Mucosa of stomach (tissue), 1 donor: ENCODE measurements at regions not wholly inside any gene's neighbourhood (a gene's known extent, or its start where the extent isn't known, plus 50 kb on each side); places are given as distances from the start of the nearest gene placed in this dataset.
"Not testable (repeated sequence)": the region's sequence is repeated elsewhere in the genome, so short reads cannot be mapped to it uniquely, and the experiment has no call there.

Experiments
- H3K27me3 ChIP-seq: one replicate; pipeline ENCODE4 v1.7.0; 2013; ENCODE audit warnings: mild to moderate bottlenecking, low read length; ENCODE audit not compliant: control insufficient read depth, insufficient read depth
- H3K36me3 ChIP-seq: one replicate; pipeline ENCODE4 v1.7.0; 2013; ENCODE audit warnings: low read length; ENCODE audit not compliant: control insufficient read depth, insufficient read depth
- H3K4me1 ChIP-seq: one replicate; pipeline ENCODE4 v1.7.0; 2013; ENCODE audit warnings: mild to moderate bottlenecking, low read length; ENCODE audit not compliant: control insufficient read depth, insufficient read depth
- H3K4me3 ChIP-seq: one replicate; pipeline ENCODE4 v1.7.0; 2013; ENCODE audit warnings: low read length
- H3K9ac ChIP-seq: one replicate; pipeline ENCODE4 v1.7.0; 2013; ENCODE audit warnings: mild to moderate bottlenecking, low read length, moderate library complexity
- H3K9me3 ChIP-seq: one replicate; pipeline ENCODE4 v1.7.0; 2013; ENCODE audit warnings: mild to moderate bottlenecking, low read length, moderate library complexity; ENCODE audit not compliant: control insufficient read depth
- donor health status: Pancreatic carcinoma.

DNA sequence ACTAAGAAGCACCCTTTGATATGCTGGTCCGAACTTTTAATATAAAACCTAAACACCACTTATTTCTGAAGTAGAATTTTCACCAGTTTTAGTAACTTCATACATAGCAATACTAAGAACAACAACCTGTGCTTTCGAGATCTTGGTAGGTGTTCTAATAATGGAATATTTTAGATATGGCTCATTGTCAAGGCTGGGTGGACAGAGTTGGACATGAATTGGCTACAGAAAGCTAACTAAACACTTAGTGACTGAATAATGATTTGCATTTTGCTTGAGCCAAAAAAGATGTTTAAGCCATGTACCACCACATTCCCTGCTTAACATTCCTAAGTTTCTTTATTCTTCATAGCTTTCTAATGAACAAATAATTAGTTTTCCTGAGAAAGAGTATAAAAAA is 344.3 kb upstream of the SGCG start:
- Histone ChIP-seq H3K9me3 (no peaks in the 10 kb centered on the region), H3K27me3 (no peaks in the 10 kb centered on the region), H3K9ac (no peak overlapping the region), H3K4me3 (no peak overlapping the region), H3K36me3 (no peaks in the 10 kb centered on the region), H3K4me1 (no peaks in the 10 kb centered on the region)

GRCh38 chr13:22837980-22838647 is 342.7 kb upstream of the SGCG start:
- Histone ChIP-seq H3K27me3 (no peaks in the 10 kb centered on the region), H3K36me3 (no peaks in the 10 kb centered on the region), H3K4me1 (no peaks in the 10 kb centered on the region), H3K4me3 (no peak overlapping the region), H3K9me3 (no peaks in the 10 kb centered on the region), H3K9ac (no peak overlapping the region)

DNA sequence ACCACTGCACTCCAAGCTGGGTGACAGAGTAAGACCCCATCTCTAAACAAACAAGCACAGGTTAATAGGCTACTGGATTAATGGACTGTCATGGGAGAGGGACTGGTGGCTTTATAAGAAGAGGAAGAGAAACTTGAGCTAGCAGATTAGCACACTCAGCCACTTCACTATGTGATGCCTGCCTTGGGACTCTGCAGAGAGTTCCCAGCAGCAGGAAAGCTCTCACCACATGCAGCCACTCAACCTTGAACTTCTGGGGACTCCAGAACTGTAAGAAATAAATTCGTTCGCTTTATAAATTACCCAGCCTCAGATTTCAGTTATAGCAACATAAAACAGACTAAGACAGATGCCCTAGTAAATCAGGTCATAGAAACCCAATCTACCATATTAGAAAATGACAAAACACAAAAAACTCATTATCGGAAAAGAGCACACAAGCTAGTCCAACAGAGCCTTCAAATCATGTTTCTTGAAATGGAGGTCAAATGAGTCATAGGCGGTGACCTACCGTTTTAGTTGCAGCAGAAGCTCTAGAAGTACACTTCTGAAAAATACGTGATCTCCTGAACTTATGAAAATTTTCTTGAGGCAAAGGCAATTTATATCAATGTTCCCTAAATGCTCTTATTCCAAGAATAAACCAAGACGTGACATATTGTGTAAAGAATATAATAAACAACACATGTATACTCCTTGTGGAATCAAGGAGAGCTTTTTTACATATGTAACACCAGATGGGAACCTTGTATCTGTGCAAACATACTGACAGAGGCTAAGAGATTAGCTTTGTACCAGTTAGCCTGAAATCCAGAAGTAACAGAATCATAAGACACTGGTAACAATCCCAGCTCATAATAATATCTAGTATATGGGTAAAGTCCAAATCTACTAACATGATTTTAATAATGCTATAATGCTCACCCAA is 340.9 kb upstream of the SGCG start:
- no peak overlapping the region for H3K9ac ChIP-seq
- H3K4me1 ChIP-seq: no peaks in the 10 kb centered on the region
- no peaks in the 10 kb centered on the region for H3K27me3 ChIP-seq
- no peak overlapping the region for H3K4me3 ChIP-seq
- no peaks in the 10 kb centered on the region for H3K36me3 ChIP-seq
- no peaks in the 10 kb centered on the region for H3K9me3 ChIP-seq

DNA sequence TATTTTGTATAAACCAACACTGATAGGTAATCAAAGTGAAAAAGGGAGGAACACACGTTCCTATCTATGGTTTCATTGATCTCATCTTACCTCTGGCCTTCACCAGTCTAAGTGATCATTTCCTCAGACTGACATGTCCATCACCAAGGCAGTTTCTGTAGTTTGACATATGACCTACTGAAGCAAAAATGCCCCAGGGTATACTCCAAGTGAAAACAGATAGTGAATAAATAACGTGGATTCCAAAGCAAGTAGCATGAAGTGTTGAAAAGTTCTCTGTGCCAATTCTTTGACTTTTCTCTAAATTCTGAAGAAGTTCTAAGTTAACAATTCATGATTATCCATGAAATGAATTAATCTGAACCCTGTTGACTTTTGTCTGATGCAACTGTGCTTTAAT is 334.2 kb upstream of the SGCG start:
- Histone ChIP-seq H3K9ac (no peak overlapping the region), H3K36me3 (no peaks in the 10 kb centered on the region), H3K4me3 (no peak overlapping the region), H3K4me1 (no peaks in the 10 kb centered on the region), H3K9me3 (no peaks in the 10 kb centered on the region), H3K27me3 (no peaks in the 10 kb centered on the region)

DNA sequence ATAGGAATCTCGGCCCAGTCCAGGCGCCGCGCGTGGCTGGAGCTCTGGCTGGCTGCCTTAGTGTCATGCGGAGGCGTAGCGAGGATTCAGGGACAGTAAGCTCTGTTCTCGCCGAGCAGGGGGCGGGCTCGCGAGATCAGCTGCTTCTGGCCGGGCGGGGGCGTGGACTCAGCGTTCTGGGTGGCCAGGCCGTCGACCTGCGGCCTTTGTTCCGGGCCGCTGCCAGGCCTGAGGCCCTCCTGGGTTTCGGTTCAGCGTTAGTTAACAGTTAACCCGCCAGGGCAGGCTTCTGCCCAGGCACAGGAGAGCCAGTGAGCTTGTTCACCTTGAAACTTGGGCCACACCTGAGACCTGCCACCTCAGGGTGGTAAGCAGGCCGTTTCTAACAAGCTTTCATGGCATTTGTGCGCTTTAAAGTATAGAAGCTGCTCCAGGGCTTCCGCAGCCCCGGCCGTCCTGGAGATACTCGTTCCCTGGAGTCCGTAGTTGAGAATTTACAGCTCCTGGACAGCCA is 332.2 kb upstream of the SGCG start:
- no peak overlapping the region for H3K9ac ChIP-seq
- H3K36me3 ChIP-seq: no peaks in the 10 kb centered on the region
- no peaks in the 10 kb centered on the region for H3K4me1 ChIP-seq
- H3K27me3 ChIP-seq: no peaks in the 10 kb centered on the region
- H3K9me3 ChIP-seq: no peaks in the 10 kb centered on the region
- H3K4me3 ChIP-seq: no peak overlapping the region

DNA sequence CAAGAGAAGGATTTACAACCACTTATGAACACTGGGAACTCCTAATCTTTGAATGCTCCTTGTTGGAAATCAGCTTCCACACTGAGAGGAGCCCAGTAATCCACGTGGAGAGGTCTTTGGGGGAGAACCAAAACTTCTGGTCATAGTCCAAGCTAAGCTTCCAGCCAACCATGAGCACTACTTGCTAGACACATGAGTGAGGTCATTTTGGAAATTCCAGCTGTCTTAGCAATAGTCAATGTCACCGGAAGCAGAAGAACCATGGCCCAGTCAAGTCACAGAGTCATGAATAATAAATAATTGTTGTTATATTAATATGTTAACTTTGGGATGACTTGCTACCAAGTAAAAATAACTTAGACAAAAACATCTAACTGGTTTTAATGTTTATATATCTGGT is 324.9 kb upstream of the SGCG start:
- no peaks in the 10 kb centered on the region for H3K36me3 ChIP-seq
- no peak overlapping the region for H3K4me3 ChIP-seq
- H3K4me1 ChIP-seq: no peaks in the 10 kb centered on the region
- no peak overlapping the region for H3K9ac ChIP-seq
- no peaks in the 10 kb centered on the region for H3K9me3 ChIP-seq
- H3K27me3 ChIP-seq: no peaks in the 10 kb centered on the region

DNA sequence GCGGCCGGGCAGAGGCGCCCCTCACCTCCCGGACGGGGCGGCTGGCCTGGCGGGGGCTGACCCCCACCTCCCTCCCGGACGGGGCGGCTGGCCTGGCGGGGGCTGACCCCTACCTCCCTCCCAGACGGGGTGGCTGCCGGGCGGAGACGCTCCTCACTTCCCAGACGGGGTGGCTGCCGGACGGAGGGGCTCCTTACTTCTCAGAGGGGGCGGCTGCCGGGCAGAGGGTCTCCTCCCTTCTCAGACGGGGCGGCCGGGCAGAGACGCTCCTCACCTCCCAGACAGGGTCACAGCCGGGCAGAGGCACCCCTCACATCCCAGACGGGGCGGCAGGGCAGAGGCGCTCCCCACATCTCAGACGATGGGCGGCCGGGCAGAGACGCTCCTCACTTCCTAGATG is 321.8 kb upstream of the SGCG start:
- not testable (repeated sequence) for H3K27me3 ChIP-seq, H3K36me3 ChIP-seq, H3K4me3 ChIP-seq, H3K9ac ChIP-seq, H3K4me1 ChIP-seq, H3K9me3 ChIP-seq

GRCh38 chr13:22859411-22859810 is 321.4 kb upstream of the SGCG start:
- not testable (repeated sequence) for H3K9me3 ChIP-seq, H3K4me1 ChIP-seq, H3K9ac ChIP-seq, H3K27me3 ChIP-seq, H3K4me3 ChIP-seq, H3K36me3 ChIP-seq

DNA sequence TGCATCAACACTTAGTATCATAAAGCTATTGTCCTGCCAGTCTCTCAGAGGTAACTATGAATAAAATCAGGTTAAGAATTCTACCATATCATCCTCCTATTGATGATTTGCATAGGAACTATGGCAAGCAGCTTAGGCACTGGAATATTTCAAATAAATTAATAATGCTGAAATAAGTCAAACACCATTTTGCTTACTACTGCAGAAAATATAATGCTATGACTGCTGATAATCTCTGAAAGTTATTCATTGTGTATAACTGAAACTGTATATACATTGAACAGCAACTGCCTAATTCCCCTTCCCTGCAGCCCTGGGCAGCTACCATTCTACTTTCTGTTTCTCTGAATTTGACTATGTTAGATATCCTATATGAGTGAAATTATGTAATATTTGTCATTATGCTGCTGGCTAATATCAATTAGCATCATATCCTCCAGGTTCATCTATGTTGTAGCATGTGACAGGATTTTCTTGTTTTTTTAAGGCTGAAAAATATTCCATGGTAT is 318.8 kb upstream of the SGCG start:
- no peaks in the 10 kb centered on the region for H3K27me3 ChIP-seq
- no peaks in the 10 kb centered on the region for H3K9me3 ChIP-seq
- H3K36me3 ChIP-seq: no peaks in the 10 kb centered on the region
- no peak overlapping the region for H3K9ac ChIP-seq
- H3K4me1 ChIP-seq: no peaks in the 10 kb centered on the region
- no peak overlapping the region for H3K4me3 ChIP-seq

DNA sequence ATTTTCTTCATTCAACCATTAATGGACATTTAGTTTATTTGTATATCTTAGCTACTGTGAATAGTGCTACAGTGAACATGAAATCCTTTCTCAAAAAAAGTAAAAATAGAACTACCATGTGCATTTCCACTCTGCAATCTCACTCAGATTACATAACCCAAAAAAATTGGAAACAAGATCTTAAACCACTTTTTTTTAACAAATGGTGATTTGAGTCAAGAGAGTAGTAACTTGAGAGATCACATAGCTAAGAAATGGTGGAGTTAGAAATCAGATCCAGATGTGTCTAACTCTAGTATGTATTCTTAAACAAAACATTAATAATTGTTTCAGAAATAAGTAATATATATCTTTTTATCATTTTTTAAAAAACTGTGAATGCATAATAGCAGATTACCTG is 318.3 kb upstream of the SGCG start:
- no peak overlapping the region for H3K9ac ChIP-seq
- H3K4me3 ChIP-seq: no peak overlapping the region
- no peaks in the 10 kb centered on the region for H3K36me3 ChIP-seq
- no peaks in the 10 kb centered on the region for H3K4me1 ChIP-seq
- no peaks in the 10 kb centered on the region for H3K27me3 ChIP-seq
- H3K9me3 ChIP-seq: no peaks in the 10 kb centered on the region

DNA sequence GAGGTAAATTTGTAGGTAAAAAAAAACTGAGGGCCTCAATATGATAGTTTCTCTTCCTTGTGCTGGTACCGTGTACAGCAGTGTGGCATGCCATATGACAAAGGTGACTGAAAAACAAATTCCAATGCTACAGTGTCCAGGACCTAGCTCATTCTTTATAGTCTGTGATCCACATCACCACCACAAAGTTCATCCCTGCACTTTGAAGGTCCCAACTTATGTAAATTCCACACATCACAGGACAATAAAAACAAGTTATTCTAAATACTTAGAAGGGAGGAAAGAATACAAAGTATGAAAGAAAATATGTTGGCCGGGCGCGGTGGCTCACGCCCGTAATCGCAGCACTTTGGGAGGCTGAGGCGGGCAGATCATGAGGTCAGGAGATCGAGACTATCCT is 314.6 kb upstream of the SGCG start:
- Histone ChIP-seq H3K36me3 (no peaks in the 10 kb centered on the region), H3K27me3 (no peaks in the 10 kb centered on the region), H3K4me3 (no peak overlapping the region), H3K9ac (no peak overlapping the region), H3K4me1 (no peaks in the 10 kb centered on the region), H3K9me3 (no peaks in the 10 kb centered on the region)

GRCh38 chr13:22871231-22871630 is 309.5 kb upstream of the SGCG start:
- Histone ChIP-seq H3K9me3 (no peaks in the 10 kb centered on the region), H3K4me1 (no peaks in the 10 kb centered on the region), H3K36me3 (no peaks in the 10 kb centered on the region), H3K9ac (no peak overlapping the region), H3K4me3 (no peak overlapping the region), H3K27me3 (no peaks in the 10 kb centered on the region)
